ENCODE measurements at regions not wholly inside any gene's neighbourhood (a gene's known extent, or its start where the extent isn't known, plus 50 kb on each side); places are given as distances from the start of the nearest gene placed in this dataset.
A peak's percentile ranks its signal among the peaks of the same experiment; 100 is the strongest.

- no peak for DNase-seq
Measured at GRCh38 chr15:58330741-58331559, 100.8 kb upstream of the LIPC start.

GRCh38 chr15:58331560-58331912 lies 100.3 kb upstream of the LIPC start:
- no peak for DNase-seq

GRCh38 chr15:58331913-58332675 lies 99.7 kb upstream of the LIPC start:
- peak; percentile 53 to 71 (median 61) for DNase-seq

- no peak for DNase-seq
Measured at GRCh38 chr15:58332676-58333400, 99.0 kb upstream of the LIPC start.

- DNase-seq = no peak
Measured at GRCh38 chr15:58334803-58335202, 97.0 kb upstream of the LIPC start.

GRCh38 chr15:58336161-58336560 lies 95.6 kb upstream of the LIPC start:
- DNase-seq = no peak

GRCh38 chr15:58340176-58340575 lies 91.6 kb upstream of the LIPC start:
- no peak for DNase-seq

GRCh38 chr15:58342508-58342907 lies 89.3 kb upstream of the LIPC start:
- no peak for DNase-seq

- no peak for DNase-seq
Measured at GRCh38 chr15:58344213-58345070, 87.3 kb upstream of the LIPC start.

GRCh38 chr15:58346361-58346760 lies 85.4 kb upstream of the LIPC start:
- DNase-seq = no peak

GRCh38 chr15:58348095-58348812 lies 83.5 kb upstream of the LIPC start:
- no peak for DNase-seq

- no peak for DNase-seq
Measured at GRCh38 chr15:58352026-58352929, 79.5 kb upstream of the LIPC start.

- DNase-seq = no peak
Measured at GRCh38 chr15:58355382-58355971, 76.3 kb upstream of the LIPC start.

- no peak for DNase-seq
Measured at GRCh38 chr15:58355973-58356372, 75.8 kb upstream of the LIPC start.

- DNase-seq = no peak
Measured at GRCh38 chr15:58357529-58358476, 74.0 kb upstream of the LIPC start.

GRCh38 chr15:58360421-58361090 lies 71.2 kb upstream of the LIPC start:
- DNase-seq = no peak

GRCh38 chr15:58361273-58361759 lies 70.5 kb upstream of the LIPC start:
- no peak for DNase-seq

- DNase-seq = no peak
Measured at GRCh38 chr15:58362262-58362922, 69.4 kb upstream of the LIPC start.

Data from activated CD4-positive, CD25-positive, alpha-beta regulatory T cell (primary cell).